PC-9 (cell line): ENCODE measurements at regions not wholly inside any gene's neighbourhood (a gene's known extent, or its start where the extent isn't known, plus 50 kb on each side); places are given as distances from the start of the nearest gene placed in this dataset.

Source experiments
- CTCF ChIP-seq: fragments of 200-600 bp; sonication (generic); conservative IDR thresholded peaks from 2 replicates; pipeline ENCODE4 v1.6.1; 2017; ENCODE audit warnings: mixed run types, antibody characterized with exemption, mild to moderate bottlenecking, moderate library complexity
- EZH2 ChIP-seq: fragments of 200-600 bp; sonication (generic); IDR thresholded peaks from 2 replicates; pipeline ENCODE4 v1.8.0; 2017; ENCODE audit warnings: antibody characterized with exemption, low read depth

DNA sequence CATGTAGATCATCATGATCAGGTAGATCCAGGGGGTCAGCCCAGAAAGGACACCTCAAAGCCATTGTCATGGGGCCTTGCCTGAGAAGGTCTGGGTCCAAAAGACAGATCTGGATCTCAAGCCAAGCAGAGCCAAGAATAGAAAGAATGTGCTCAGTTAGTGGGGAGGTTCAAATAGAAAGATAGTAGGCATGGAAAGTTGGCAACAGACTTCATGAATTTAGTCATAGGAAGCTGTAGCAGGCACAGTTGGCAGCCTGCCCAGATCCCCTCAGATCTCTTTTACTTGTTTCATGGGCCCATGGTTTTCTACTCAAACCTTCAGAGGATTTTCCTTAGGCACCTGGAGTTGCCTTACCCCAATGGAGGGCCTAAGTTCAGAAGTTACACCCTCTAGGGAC lies 767.0 kb downstream of the SLC4A3 start:
- TF ChIP-seq CTCF (no peak), EZH2 (no peak)
